Osteocyte (in vitro differentiated cells): ENCODE measurements at regions not wholly inside any gene's neighbourhood (a gene's known extent, or its start where the extent isn't known, plus 50 kb on each side); places are given as distances from the start of the nearest gene placed in this dataset.
"Not testable (repeated sequence)": the region's sequence is repeated elsewhere in the genome, so short reads cannot be mapped to it uniquely, and the experiment has no call there.

ENCODE experiments used
- DNase-seq: peaks from one replicate; pipeline ENCODE4 v3.0.0; 2021; ENCODE audit warnings: mixed read lengths; ENCODE audit not compliant: unreplicated experiment; ENCODE audit errors: extremely low spot score
- H3K27ac Mint-ChIP-seq: one replicate; pipeline ENCODE4 v1.8.0; 2021; ENCODE audit warnings: mild to moderate bottlenecking, mixed read lengths; ENCODE audit not compliant: unreplicated experiment
- H3K27me3 Mint-ChIP-seq: one replicate; pipeline ENCODE4 v1.8.0; 2021; ENCODE audit warnings: mixed read lengths; ENCODE audit not compliant: unreplicated experiment
- H3K36me3 Mint-ChIP-seq: one replicate; pipeline ENCODE4 v1.8.0; 2021; ENCODE audit warnings: mixed read lengths; ENCODE audit not compliant: unreplicated experiment
- H3K4me1 Mint-ChIP-seq: one replicate; pipeline ENCODE4 v1.8.0; 2021; ENCODE audit warnings: mixed read lengths; ENCODE audit not compliant: unreplicated experiment
- H3K4me3 Mint-ChIP-seq: one replicate; pipeline ENCODE4 v1.8.0; 2021; ENCODE audit warnings: mild to moderate bottlenecking, moderate library complexity, mixed read lengths; ENCODE audit not compliant: unreplicated experiment
- H3K9me3 Mint-ChIP-seq: one replicate; pipeline ENCODE4 v1.8.0; 2021; ENCODE audit warnings: mixed read lengths; ENCODE audit not compliant: unreplicated experiment
- TF ChIP-seq, protein P1 (sequence below): fragments of 200-600 bp; sonication (generic); IDR thresholded peaks from 2 replicates; pipeline ENCODE4 v1.5.0; 2021; ENCODE audit warnings: antibody characterized with exemption, mild to moderate bottlenecking, moderate library complexity

DNA sequence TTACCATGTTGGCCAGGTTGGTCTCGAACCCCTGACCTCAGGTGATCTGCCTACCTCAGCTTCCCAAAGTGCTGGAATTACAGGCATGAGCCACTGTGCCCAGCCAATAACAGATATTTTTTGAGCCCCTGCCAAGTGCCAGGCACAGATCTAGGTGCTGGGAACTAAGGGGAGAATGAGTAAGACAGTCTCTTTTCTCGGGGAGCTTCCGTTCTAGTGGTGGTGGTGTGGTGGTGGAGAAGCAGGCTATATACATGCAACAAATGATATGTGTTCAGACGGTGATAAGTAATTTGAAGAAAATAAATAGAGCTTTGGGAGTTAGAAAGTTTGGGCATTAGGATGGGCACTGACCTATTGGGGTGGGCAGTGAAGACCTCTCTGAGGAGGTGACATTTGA lies 76.7 kb upstream of the VKORC1L1 start:
- no peaks in the 10 kb centered on the region for H3K36me3 Mint-ChIP-seq
- H3K27ac Mint-ChIP-seq: no peak overlapping the region
- no peaks in the 10 kb centered on the region for H3K27me3 Mint-ChIP-seq
- TF ChIP-seq, protein P1, sequence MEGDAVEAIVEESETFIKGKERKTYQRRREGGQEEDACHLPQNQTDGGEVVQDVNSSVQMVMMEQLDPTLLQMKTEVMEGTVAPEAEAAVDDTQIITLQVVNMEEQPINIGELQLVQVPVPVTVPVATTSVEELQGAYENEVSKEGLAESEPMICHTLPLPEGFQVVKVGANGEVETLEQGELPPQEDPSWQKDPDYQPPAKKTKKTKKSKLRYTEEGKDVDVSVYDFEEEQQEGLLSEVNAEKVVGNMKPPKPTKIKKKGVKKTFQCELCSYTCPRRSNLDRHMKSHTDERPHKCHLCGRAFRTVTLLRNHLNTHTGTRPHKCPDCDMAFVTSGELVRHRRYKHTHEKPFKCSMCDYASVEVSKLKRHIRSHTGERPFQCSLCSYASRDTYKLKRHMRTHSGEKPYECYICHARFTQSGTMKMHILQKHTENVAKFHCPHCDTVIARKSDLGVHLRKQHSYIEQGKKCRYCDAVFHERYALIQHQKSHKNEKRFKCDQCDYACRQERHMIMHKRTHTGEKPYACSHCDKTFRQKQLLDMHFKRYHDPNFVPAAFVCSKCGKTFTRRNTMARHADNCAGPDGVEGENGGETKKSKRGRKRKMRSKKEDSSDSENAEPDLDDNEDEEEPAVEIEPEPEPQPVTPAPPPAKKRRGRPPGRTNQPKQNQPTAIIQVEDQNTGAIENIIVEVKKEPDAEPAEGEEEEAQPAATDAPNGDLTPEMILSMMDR: no peak
- peaks cover 10% of the 10 kb centered on the region for H3K4me1 Mint-ChIP-seq
- no peaks in the 10 kb centered on the region for H3K9me3 Mint-ChIP-seq
- no peak for DNase-seq
- no peak overlapping the region for H3K4me3 Mint-ChIP-seq

DNA sequence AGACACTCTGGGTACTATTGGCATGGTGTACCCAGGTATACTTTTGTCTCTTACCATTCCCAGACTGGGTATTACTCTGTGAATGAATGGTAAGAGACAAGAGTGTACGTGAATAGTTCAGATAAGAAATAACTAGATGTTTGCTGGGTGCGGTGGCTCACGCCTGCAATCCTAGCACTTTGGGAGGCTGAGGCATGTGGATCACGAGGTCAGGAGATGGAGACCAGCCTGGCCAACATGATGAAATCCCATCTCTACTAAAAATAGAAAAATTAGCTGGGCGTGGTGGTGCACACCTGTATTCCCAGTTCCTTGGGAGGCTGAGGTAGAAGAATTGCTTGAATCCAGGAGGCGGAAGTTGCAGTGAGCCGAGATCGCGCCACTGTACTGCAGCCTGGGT lies 75.8 kb upstream of the VKORC1L1 start:
- H3K36me3 Mint-ChIP-seq, H3K9me3 Mint-ChIP-seq, DNase-seq, H3K27ac Mint-ChIP-seq, H3K4me3 Mint-ChIP-seq, H3K27me3 Mint-ChIP-seq: not testable (repeated sequence)
- peaks cover 10% of the 10 kb centered on the region for H3K4me1 Mint-ChIP-seq

DNA sequence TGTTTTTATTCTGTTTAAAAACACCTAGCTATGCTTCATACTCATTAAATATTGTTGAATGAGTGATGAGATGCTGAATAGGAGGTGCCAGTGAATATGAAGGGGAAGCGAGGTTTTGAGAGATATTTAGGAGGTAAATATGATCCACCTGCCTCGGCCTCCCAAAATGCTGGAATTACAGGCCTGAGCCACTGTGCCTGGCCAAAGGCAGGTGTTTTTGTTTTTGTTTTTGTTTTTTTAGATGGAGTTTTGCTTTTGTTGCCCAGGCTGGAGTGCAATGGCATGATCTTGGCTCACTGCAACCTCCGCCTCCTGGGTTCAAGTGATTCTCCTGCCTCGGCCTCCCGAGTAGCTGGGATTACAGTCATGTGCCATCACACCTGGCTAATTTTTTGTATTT lies 75.3 kb upstream of the VKORC1L1 start:
- H3K4me1 Mint-ChIP-seq: peaks cover 10% of the 10 kb centered on the region
- H3K27me3 Mint-ChIP-seq, H3K4me3 Mint-ChIP-seq, H3K9me3 Mint-ChIP-seq, H3K27ac Mint-ChIP-seq, H3K36me3 Mint-ChIP-seq, DNase-seq: not testable (repeated sequence)

DNA sequence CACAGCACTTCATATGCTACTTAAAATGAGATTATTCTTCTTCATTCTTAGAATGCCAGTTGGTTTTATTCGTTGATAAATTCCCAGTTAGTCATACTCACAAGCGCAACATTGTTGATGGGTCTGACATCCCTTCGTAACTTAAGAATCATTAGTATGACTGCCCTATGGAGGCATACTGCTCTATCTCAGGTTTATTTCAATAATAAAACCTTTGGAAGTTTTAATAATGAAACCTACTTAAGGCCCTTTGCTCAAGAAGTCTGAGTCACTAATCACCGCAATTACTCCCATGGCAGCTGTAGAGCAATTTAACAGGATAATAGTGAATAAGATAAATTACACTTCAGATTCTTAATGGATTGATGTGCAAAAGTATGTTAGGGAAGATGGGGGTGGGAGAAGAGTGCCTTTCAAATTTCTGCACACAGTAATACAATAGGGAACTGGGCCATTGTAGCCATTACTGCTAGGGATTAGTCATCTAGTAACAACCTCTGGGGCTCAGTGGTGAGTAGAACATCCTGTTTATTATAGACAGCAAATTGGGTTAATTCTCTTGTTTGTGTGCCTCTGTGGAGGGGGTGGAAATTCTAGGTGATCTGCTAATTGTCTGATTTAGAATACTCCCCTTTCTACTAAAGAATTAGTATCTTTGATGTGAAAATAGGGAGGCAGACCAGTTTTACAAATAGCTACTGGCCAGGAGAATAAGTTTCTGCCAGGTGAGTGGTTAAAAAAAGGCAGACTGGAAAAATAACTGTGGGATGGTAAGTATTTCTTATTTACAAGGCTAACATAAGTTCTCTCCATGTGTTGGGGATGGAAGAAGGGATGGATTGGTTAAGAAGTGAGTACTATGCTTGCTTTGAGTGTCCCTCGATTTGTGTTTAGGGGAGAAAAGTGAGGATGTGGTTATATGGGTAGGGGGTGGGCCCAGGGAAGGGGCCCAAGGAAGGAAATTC lies 74.5 kb upstream of the VKORC1L1 start:
- Mint-ChIP-seq H3K27ac (no peak overlapping the region), H3K27me3 (no peaks in the 10 kb centered on the region), H3K4me3 (no peak overlapping the region), H3K4me1 (peaks cover 10% of the 10 kb centered on the region), H3K36me3 (no peaks in the 10 kb centered on the region), H3K9me3 (no peaks in the 10 kb centered on the region)
- no peak for DNase-seq
- TF ChIP-seq, protein P1: no peak

DNA sequence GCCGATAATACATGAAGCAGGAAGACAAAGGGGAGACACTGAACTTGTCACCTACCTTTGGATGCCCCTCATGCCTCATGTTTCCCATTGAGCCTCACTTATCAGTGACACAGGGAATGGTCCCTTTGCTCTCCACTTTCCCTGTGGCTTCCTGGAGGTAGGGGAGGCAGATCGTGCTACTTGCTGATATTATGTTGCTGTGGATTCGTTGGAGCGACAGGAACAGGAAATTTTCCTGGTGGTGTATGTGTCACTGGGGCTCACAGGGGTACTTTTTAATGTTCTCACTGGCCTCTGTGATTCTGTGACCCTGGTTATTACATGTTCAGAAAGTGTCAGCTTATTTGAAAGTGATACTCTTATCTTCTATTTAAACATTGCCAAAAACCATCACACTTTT lies 72.7 kb upstream of the VKORC1L1 start:
- H3K27ac Mint-ChIP-seq, H3K27me3 Mint-ChIP-seq, H3K4me1 Mint-ChIP-seq, H3K4me3 Mint-ChIP-seq, DNase-seq, H3K36me3 Mint-ChIP-seq, H3K9me3 Mint-ChIP-seq: not testable (repeated sequence)

DNA sequence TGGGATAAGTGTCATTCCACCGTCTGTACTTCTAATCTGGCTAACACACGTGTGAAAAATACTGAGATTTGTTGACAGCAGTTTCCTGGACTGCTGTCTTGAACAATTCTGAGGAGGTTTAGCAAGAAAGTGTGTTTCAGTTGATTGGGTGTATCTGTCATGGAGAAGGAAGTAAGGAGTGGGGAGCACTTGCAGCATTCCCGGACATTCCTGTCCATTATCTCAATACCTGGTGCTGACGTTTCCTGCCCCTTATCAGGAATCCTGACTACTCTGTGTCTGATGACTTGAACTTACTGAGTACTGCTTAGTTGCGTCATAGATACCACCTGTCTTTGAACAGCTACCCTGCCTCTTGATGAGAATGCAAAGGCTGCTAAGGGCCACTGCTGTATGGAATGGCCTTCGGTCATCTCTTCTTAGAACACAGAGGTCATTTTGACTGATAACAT lies 72.0 kb upstream of the VKORC1L1 start:
- TF ChIP-seq, protein P1: no peak
- Mint-ChIP-seq H3K9me3 (no peaks in the 10 kb centered on the region), H3K4me3 (no peak overlapping the region), H3K4me1 (peaks cover 2% of the 10 kb centered on the region), H3K27me3 (no peaks in the 10 kb centered on the region), H3K27ac (no peak overlapping the region), H3K36me3 (no peaks in the 10 kb centered on the region)
- no peak for DNase-seq
